ENCODE measurements at regions not wholly inside any gene's neighbourhood (a gene's known extent, or its start where the extent isn't known, plus 50 kb on each side); places are given as distances from the start of the nearest gene placed in this dataset.

DNA sequence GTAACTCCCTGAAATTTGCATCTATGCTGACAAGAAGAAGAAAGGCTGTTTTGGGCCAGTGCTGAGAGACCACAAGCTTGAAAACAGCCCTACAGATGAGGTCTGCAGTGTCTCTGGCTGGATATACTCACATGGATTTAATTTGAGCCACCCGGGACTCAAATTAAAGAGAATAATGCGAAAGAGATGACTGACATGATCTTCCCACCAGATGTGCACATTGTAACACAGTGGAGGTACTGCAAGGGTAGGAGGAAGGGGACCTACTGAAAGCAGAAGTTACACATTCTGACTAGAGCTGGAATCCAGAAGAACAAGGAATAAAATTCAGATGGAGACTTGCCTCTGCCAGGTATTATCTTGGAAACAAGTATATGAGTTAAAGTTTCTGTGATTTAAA, 728.3 kb upstream of the SGO1 start:
- H3K27ac ChIP-seq, result no peak overlapping the region
- TF ChIP-seq, protein P1, sequence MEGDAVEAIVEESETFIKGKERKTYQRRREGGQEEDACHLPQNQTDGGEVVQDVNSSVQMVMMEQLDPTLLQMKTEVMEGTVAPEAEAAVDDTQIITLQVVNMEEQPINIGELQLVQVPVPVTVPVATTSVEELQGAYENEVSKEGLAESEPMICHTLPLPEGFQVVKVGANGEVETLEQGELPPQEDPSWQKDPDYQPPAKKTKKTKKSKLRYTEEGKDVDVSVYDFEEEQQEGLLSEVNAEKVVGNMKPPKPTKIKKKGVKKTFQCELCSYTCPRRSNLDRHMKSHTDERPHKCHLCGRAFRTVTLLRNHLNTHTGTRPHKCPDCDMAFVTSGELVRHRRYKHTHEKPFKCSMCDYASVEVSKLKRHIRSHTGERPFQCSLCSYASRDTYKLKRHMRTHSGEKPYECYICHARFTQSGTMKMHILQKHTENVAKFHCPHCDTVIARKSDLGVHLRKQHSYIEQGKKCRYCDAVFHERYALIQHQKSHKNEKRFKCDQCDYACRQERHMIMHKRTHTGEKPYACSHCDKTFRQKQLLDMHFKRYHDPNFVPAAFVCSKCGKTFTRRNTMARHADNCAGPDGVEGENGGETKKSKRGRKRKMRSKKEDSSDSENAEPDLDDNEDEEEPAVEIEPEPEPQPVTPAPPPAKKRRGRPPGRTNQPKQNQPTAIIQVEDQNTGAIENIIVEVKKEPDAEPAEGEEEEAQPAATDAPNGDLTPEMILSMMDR (IDR thresholded peaks at IDR 0.05; ENCODE audit: low read depth, low read length), result no peak
- no peak overlapping the region for H3K4me3 ChIP-seq
- no peaks in the 10 kb centered on the region for H3K36me3 ChIP-seq
- H3K4me1 ChIP-seq (ENCODE audit: low read depth), result no peaks in the 10 kb centered on the region
- no peaks in the 10 kb centered on the region for H3K27me3 ChIP-seq
- H3K9me3 ChIP-seq (ENCODE audit: low read depth), result no peaks in the 10 kb centered on the region
- DNase-seq (ENCODE audit: low read depth in 1 of 2, low spot score in 1 of 2), result no peak

DNA sequence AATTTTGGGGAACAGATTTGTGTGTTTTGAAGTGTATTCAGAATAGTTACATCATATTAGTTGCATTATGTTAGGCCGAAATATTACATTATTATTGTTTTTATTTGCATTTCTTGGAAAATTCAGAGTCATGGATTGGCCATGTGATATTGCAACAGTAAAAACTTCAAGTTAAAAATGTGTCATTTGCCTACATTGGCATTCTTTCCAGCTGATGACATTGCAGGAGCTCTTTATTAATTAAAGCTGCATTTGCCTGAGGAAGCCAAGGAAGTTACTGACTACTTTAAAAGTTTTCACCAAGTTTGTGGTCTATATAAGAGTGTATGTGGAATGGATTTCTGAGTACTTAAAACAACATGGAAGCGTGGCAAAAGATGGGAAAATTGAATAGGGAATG, 726.4 kb upstream of the SGO1 start:
- DNase-seq (ENCODE audit: low read depth in 1 of 2, low spot score in 1 of 2), result no peak
- Histone ChIP-seq H3K4me3 (no peak overlapping the region), H3K36me3 (no peaks in the 10 kb centered on the region), H3K9me3 (ENCODE audit: low read depth) (no peaks in the 10 kb centered on the region), H3K27me3 (no peaks in the 10 kb centered on the region), H3K27ac (no peak overlapping the region), H3K4me1 (ENCODE audit: low read depth) (no peaks in the 10 kb centered on the region)
- TF ChIP-seq, protein P1 (IDR thresholded peaks at IDR 0.05; ENCODE audit: low read depth, low read length), result no peak

DNA sequence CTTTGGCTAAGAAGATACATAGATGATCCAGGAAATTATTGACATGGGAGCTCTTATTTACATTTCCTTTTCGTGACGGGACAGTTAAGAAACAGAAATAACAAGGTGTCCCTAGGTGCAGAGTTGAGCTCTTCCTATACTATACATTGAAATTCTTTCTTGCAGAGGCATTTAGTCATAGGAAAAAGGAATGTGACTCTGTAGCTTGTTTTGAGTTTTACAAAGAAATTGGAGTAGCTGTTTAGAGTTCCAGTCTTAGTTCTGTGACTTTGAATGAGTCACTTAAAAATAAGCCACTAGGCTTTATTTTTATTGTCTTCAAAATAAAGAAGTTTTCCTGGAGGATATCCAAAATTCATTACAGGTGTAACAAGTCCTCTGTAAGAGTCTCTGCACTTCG, 723.5 kb upstream of the SGO1 start:
- Histone ChIP-seq H3K4me3 (no peak overlapping the region), H3K27me3 (no peaks in the 10 kb centered on the region), H3K36me3 (no peaks in the 10 kb centered on the region), H3K4me1 (ENCODE audit: low read depth) (peaks cover 6% of the 10 kb centered on the region), H3K9me3 (ENCODE audit: low read depth) (no peaks in the 10 kb centered on the region), H3K27ac (no peak overlapping the region)
- TF ChIP-seq, protein P1 (IDR thresholded peaks at IDR 0.05; ENCODE audit: low read depth, low read length), result no peak
- DNase-seq (ENCODE audit: low read depth in 1 of 2, low spot score in 1 of 2), result no peak

DNA sequence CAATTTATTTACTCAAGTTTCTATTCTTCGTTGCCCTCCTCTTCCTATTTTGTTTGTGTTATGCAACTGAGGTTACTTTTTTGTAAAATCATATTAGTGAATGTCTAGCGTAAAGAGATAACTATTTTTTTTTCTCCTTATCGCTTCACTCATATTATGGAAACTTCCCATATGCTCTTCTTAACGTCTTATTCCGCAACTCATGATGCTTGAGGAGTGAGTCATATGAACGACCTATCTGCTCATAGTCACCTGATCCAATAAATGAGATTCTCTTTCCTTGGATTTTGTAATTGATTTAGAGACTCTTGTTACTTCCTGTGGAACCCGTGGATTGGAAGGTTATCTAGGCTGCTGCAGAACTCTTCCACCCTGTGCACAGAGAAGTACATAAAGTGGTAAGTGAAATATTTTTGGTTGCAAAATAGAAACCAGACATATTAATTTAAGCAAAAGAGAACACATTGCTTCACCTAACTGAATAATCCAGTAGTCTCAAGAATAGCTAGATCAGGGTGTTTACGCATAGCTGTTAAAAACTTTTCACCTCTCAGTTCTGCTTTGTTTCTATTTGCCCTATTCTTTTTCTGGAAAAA, 719.3 kb upstream of the SGO1 start:
- Histone ChIP-seq H3K27me3 (no peaks in the 10 kb centered on the region), H3K9me3 (ENCODE audit: low read depth) (no peaks in the 10 kb centered on the region), H3K4me3 (no peak overlapping the region), H3K27ac (no peak overlapping the region), H3K36me3 (no peaks in the 10 kb centered on the region), H3K4me1 (ENCODE audit: low read depth) (peaks cover 7% of the 10 kb centered on the region)
- peak in 1 of 2 donors; percentile 42 for DNase-seq (ENCODE audit: low read depth in 1 of 2, low spot score in 1 of 2)
- TF ChIP-seq, protein P1 (IDR thresholded peaks at IDR 0.05; ENCODE audit: low read depth, low read length), result no peak

DNA sequence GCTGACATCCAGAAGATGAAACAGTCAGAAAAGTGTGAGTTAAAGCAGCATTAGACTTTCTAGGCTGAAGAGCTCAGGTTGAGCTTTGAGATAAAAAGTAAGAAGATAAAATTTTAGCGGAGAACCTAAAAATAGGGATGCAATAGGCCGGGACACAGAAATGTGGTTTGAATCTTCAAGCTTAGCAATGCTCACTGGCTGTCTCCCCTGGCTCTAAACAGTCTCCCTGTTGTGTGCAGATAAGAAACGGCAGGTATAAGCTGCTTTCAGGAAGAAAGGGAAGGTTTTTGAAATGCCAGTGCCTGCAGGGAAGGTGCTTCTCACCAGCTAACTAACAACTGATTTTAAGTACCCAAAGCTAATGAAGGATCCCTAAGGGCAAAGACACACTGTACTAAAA, 718.7 kb upstream of the SGO1 start:
- no peaks in the 10 kb centered on the region for H3K27me3 ChIP-seq
- H3K4me3 ChIP-seq, result no peak overlapping the region
- H3K4me1 ChIP-seq (ENCODE audit: low read depth), result peaks cover 7% of the 10 kb centered on the region
- peak in 1 of 2 donors; percentile 5 for DNase-seq (ENCODE audit: low read depth in 1 of 2, low spot score in 1 of 2)
- H3K27ac ChIP-seq, result no peak overlapping the region
- H3K9me3 ChIP-seq (ENCODE audit: low read depth), result no peaks in the 10 kb centered on the region
- TF ChIP-seq, protein P1 (IDR thresholded peaks at IDR 0.05; ENCODE audit: low read depth, low read length), result no peak
- no peaks in the 10 kb centered on the region for H3K36me3 ChIP-seq
